IMR-90 (cell line): ENCODE measurements at regions not wholly inside any gene's neighbourhood (a gene's known extent, or its start where the extent isn't known, plus 50 kb on each side); places are given as distances from the start of the nearest gene placed in this dataset.

Source experiments
- ATAC-seq: fragments of 200-7000 bp; cut with Tn5 transposase; 2 replicates; pipeline ENCODE4 v1.9.1; 2020; ENCODE audit warnings: low read depth, mild to moderate bottlenecking, moderate library complexity
- BruUV-seq: library from RNA; stranded (reverse); fragments of 400-500 nt; replicated peaks from 2 replicates; lab custom pipeline; 2021; lab: Mats Ljungman, UMichigan
- CTCF ChIA-PET: fragments of 300-600 bp; formaldehyde crosslinking; extraction: SDS; loops from one replicate; lab custom pipeline; 2021; ENCODE audit warnings: antibody characterized with exemption; lab: Yijun Ruan, JAX
- POLR2A ChIA-PET: fragments of 300-600 bp; sonication (Branson Sonifier 250); formaldehyde crosslinking; loops from one replicate; lab custom pipeline; 2022; ENCODE audit warnings: antibody characterized with exemption; ENCODE audit not compliant: unreplicated experiment; lab: Charles Lee
- DNase-seq: peaks from one replicate; pipeline ENCODE4 v3.0.0; 2013
- H2AFZ ChIP-seq: replicated peaks from 2 replicates; pipeline ENCODE3; 2013; ENCODE audit warnings: low read length, mild to moderate bottlenecking; ENCODE audit not compliant: poor library complexity
- H2AK5ac ChIP-seq: 2 replicates; pipeline ENCODE4 v1.6.1; 2013; ENCODE audit warnings: low read depth, low read length, inconsistent platforms
- H2AK9ac ChIP-seq: replicated peaks from 2 replicates; pipeline ENCODE3; 2013; ENCODE audit warnings: mild to moderate bottlenecking, low read depth, low read length, moderate library complexity; ENCODE audit not compliant: poor library complexity
- H2BK120ac ChIP-seq: 2 replicates; pipeline ENCODE4 v1.6.1; 2013; ENCODE audit warnings: low read depth, low read length, inconsistent platforms
- H2BK15ac ChIP-seq: 3 replicates; pipeline ENCODE4 v1.6.1; 2013; ENCODE audit warnings: low read depth, low read length, inconsistent platforms
- H2BK20ac ChIP-seq: 2 replicates; pipeline ENCODE4 v1.6.1; 2013; ENCODE audit warnings: low read depth, mild to moderate bottlenecking, inconsistent platforms, low read length, moderate library complexity
- H2BK5ac ChIP-seq: 2 replicates; pipeline ENCODE4 v1.6.1; 2013; ENCODE audit warnings: mild to moderate bottlenecking, low read depth, low read length, inconsistent platforms; ENCODE audit not compliant: poor library complexity, severe bottlenecking
- H3K14ac ChIP-seq: replicated peaks from 2 replicates; pipeline ENCODE4 v1.6.1; 2013; ENCODE audit warnings: low read depth, low read length, inconsistent platforms
- H3K18ac ChIP-seq: 2 replicates; pipeline ENCODE4 v1.6.1; 2013; ENCODE audit warnings: low read depth, low read length, control low read depth
- H3K23ac ChIP-seq: 2 replicates; pipeline ENCODE4 v1.6.1; 2013; ENCODE audit warnings: low read depth, low read length, inconsistent platforms
- H3K27ac ChIP-seq: 2 replicates; pipeline ENCODE4 v1.5.1; 2013; ENCODE audit warnings: mild to moderate bottlenecking, control low read depth, low read length; ENCODE audit not compliant: insufficient read depth
- H3K27me3 ChIP-seq: 2 replicates; pipeline ENCODE4 v1.6.1; 2013; ENCODE audit warnings: low read length; ENCODE audit not compliant: control insufficient read depth, insufficient read depth
- H3K36me3 ChIP-seq: 2 replicates; pipeline ENCODE4 v1.6.1; 2013; ENCODE audit warnings: low read length, mixed read lengths; ENCODE audit not compliant: control insufficient read depth, insufficient read depth
- H3K4ac ChIP-seq: 2 replicates; pipeline ENCODE4 v1.6.1; 2013; ENCODE audit warnings: low read depth, low read length, inconsistent platforms
- H3K4me1 ChIP-seq: 2 replicates; pipeline ENCODE4 v1.6.1; 2013; ENCODE audit warnings: low read length, mixed read lengths; ENCODE audit not compliant: control insufficient read depth, insufficient read depth
- H3K4me2 ChIP-seq: 2 replicates; pipeline ENCODE4 v1.6.1; 2013; ENCODE audit warnings: low read depth, mild to moderate bottlenecking, control low read depth, low read length, moderate library complexity
- H3K4me3 ChIP-seq: 2 replicates; pipeline ENCODE4 v1.5.1; 2013; ENCODE audit warnings: low read depth, mild to moderate bottlenecking, control low read depth, low read length, moderate library complexity; ENCODE audit not compliant: insufficient read depth
- H3K56ac ChIP-seq: 2 replicates; pipeline ENCODE4 v1.6.1; 2013; ENCODE audit warnings: low read length, inconsistent platforms; ENCODE audit not compliant: insufficient read depth; ENCODE audit errors: extremely low read depth
- H3K79me1 ChIP-seq, 2 experiments: 2 replicates each; pipeline ENCODE4 v1.6.1; 2013; ENCODE audit warnings: low read length in 2 of 2, inconsistent platforms in 1 of 2, low read depth in 1 of 2
- H3K9ac ChIP-seq: 2 replicates; pipeline ENCODE4 v1.6.1; 2013; ENCODE audit warnings: low read depth, low read length, control low read depth
- H3K9me1 ChIP-seq: 2 replicates; pipeline ENCODE4 v1.6.1; 2013; ENCODE audit warnings: low read length, inconsistent platforms; ENCODE audit not compliant: insufficient read depth
- H3K9me3 ChIP-seq: 2 replicates; pipeline ENCODE4 v1.6.1; 2013; ENCODE audit warnings: low read length; ENCODE audit not compliant: control insufficient read depth, insufficient read depth
- H4K20me1 ChIP-seq: 2 replicates; pipeline ENCODE4 v1.6.1; 2013; ENCODE audit warnings: low read length, inconsistent platforms; ENCODE audit not compliant: insufficient read depth
- H4K5ac ChIP-seq: 2 replicates; pipeline ENCODE4 v1.6.1; 2013; ENCODE audit warnings: mild to moderate bottlenecking, low read depth, low read length, control low read depth
- H4K8ac ChIP-seq, 2 experiments: 2 replicates each; pipeline ENCODE4 v1.6.1; 2013; ENCODE audit warnings: low read depth in 2 of 2, low read length in 2 of 2, control low read depth in 1 of 2, inconsistent platforms in 1 of 2
- H4K91ac ChIP-seq: 2 replicates; pipeline ENCODE4 v1.6.1; 2013; ENCODE audit warnings: low read depth, low read length, inconsistent platforms; ENCODE audit not compliant: insufficient read depth
- NFE2L2 ChIP-seq: fragments of 150-350 bp; IDR thresholded peaks from 2 replicates; pipeline ENCODE4 v1.6.1; 2016; ENCODE audit warnings: low read depth, mild to moderate bottlenecking, low read length
- POLR2A ChIP-seq: IDR thresholded peaks from 2 replicates; pipeline ENCODE4 v1.6.1; 2012; ENCODE audit warnings: mild to moderate bottlenecking, low read depth, low read length
- RAD21 ChIP-seq: IDR thresholded peaks from 2 replicates; pipeline ENCODE4 v1.6.1; 2012; ENCODE audit warnings: low read length, improper control_type of control experiment
- SMC3 ChIP-seq: fragments of 150-350 bp; IDR thresholded peaks from 2 replicates; pipeline ENCODE4 v1.6.1; 2016; ENCODE audit warnings: low read depth, mild to moderate bottlenecking, antibody characterized with exemption, low read length, moderate library complexity
- WGBS, 2 experiments: methylation state at CpG; one replicate each; pipeline versions ENCODE4 v1.1.5 to v1.1.7; 2013; ENCODE audit warnings: missing lambda C conversion rate in 2 of 2; ENCODE audit not compliant: insufficient read length in 1 of 2; ENCODE audit errors: extremely low coverage in 2 of 2; 5-methylcytosine and 5-hydroxymethylcytosine counted together
- dilution Hi-C: fragments of 300-500 bp; cut with HindIII; formaldehyde crosslinking; loops from one replicate; pipeline ENCODE4 v1.14.3; 2018; ENCODE audit warnings: low sequenced_read_pairs; ENCODE audit not compliant: unreplicated experiment
- in situ Hi-C: fragments of 300-500 bp; cut with MboI; formaldehyde crosslinking; loops from 3 replicates; pipeline ENCODE4 v1.14.3; 2019; ENCODE audit warnings: low sequenced_read_pairs, inconsistent platforms, mixed read lengths
- intact Hi-C: fragments of 100-400 bp; cut with micrococcal nuclease; formaldehyde crosslinking; loops from 2 replicates; pipeline ENCODE4 v1.10.0; 2022

DNA sequence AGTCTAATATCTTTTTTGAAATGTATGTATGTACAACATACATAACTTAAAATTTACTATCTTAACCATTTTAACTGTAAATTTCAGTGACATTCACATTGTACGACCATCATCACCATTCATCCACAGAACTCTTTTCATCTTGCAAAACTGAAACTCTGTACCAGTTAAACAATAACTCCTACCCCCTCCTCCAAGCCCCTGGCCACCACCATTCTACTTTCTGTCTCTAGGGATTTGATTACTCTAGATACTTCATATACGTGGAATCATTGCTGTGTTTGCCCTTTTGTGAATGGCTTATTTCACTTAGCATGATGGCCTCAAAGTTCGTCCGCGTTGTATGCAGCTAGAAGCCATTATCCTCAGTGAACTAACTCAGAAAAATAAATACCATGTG lies 217.0 kb downstream of the METTL4 start:
- H3K4me1 ChIP-seq = no peaks in the 10 kb centered on the region
- H3K18ac ChIP-seq = no peak overlapping the region
- 80% methylated on average over 1 of the region's 5 CpGs; no CpG with 5 or more reads in 1 of the 2 experiments for WGBS, 2 experiments
- no peak overlapping the region for H3K4me3 ChIP-seq
- dilution Hi-C loops = no loop called here
- peaks cover 2% of the 10 kb centered on the region; the same call in 1 of the 2 replicates for H3K27me3 ChIP-seq
- no TSS peak for BruUV-seq
- DNase-seq (no peak), ATAC-seq (no peak)
- H4K5ac ChIP-seq = no peak overlapping the region
- H3K4ac ChIP-seq = no peak overlapping the region
- H2BK5ac ChIP-seq = no peak overlapping the region
- H2BK15ac ChIP-seq = no peak overlapping the region
- H2BK120ac ChIP-seq = no peak overlapping the region
- no peak overlapping the region for H3K9ac ChIP-seq
- no peak overlapping the region for H4K8ac ChIP-seq
- no peak overlapping the region for H3K14ac ChIP-seq
- intact Hi-C loops = no loop called here
- no peaks in the 10 kb centered on the region for H3K36me3 ChIP-seq
- H3K56ac ChIP-seq = no peak overlapping the region; the same call in 1 of the 2 replicates
- no peak overlapping the region for H3K23ac ChIP-seq
- in situ Hi-C loops = no loop called here
- POLR2A ChIA-PET = no interaction called here
- CTCF ChIA-PET = no interaction called here
- no peak overlapping the region for H2BK20ac ChIP-seq
- H3K9me3 ChIP-seq = no peaks in the 10 kb centered on the region
- H3K4me2 ChIP-seq = no peak overlapping the region
- no peak overlapping the region for H2AFZ ChIP-seq
- TF ChIP-seq POLR2A (no peak), NFE2L2 (no peak), RAD21 (no peak), SMC3 (no peak)
- no peak overlapping the region for H3K27ac ChIP-seq
- H3K79me1 ChIP-seq = no peaks in the 10 kb centered on the region
- no peaks in the 10 kb centered on the region for H3K9me1 ChIP-seq
- no peaks in the 10 kb centered on the region for H4K20me1 ChIP-seq
- H2AK5ac ChIP-seq = no peak overlapping the region
- no peak overlapping the region for H2AK9ac ChIP-seq
- H4K91ac ChIP-seq = no peak overlapping the region
